GM18951 (cell line): ENCODE measurements at regions not wholly inside any gene's neighbourhood (a gene's known extent, or its start where the extent isn't known, plus 50 kb on each side); places are given as distances from the start of the nearest gene placed in this dataset.

Experiments used
- POLR2A ChIP-seq: IDR thresholded peaks from 4 replicates; pipeline ENCODE4 v1.6.1; 2011; ENCODE audit warnings: mild to moderate bottlenecking; ENCODE audit not compliant: insufficient read length, insufficient read depth; ENCODE audit errors: extremely low read depth
- in situ Hi-C: fragments of 300-500 bp; cut with MboI; formaldehyde crosslinking; loops from one replicate; pipeline ENCODE4 v1.12.0; 2022; ENCODE audit warnings: low sequenced_read_pairs, mixed read lengths, inconsistent platforms; ENCODE audit not compliant: unreplicated experiment

- TF ChIP-seq POLR2A, result no peak
- in situ Hi-C loops, result loop anchor here (25.0 kb wide), 2 partner anchors 263 to 763 kb away; partner anchors contain the start of gene SEMA6D
These were observed 145.4 kb upstream of the SLC24A5 start for GRCh38 chr15:47975427-47975826.

GRCh38 chr15:47983533-47983932, 137.3 kb upstream of the SLC24A5 start:
- no peak for TF ChIP-seq POLR2A
- in situ Hi-C loops, result loop anchor here (25.0 kb wide), 2 partner anchors 271 to 771 kb away; partner anchors contain the start of gene SEMA6D

- in situ Hi-C loops, result loop anchor here (25.0 kb wide), 2 partner anchors 273 to 773 kb away; partner anchors contain the start of gene SEMA6D
- no peak for TF ChIP-seq POLR2A
These were observed 135.2 kb upstream of the SLC24A5 start for GRCh38 chr15:47985568-47985967.

GRCh38 chr15:47987461-47987860, 133.3 kb upstream of the SLC24A5 start:
- in situ Hi-C loops, result loop anchor here (25.0 kb wide), 2 partner anchors 275 to 775 kb away; partner anchors contain the start of gene SEMA6D

GRCh38 chr15:47987908-47988532, 132.8 kb upstream of the SLC24A5 start:
- in situ Hi-C loops, result loop anchor here (25.0 kb wide), 2 partner anchors 276 to 776 kb away; partner anchors contain the start of gene SEMA6D

More at GRCh38 chr15:47987461-47987860, 133.3 kb upstream of the SLC24A5 start:
- no peak for TF ChIP-seq POLR2A

GRCh38 chr15:47988564-47988963, 132.2 kb upstream of the SLC24A5 start:
- TF ChIP-seq POLR2A, result no peak
- in situ Hi-C loops, result loop anchor here (25.0 kb wide), 2 partner anchors 276 to 776 kb away; partner anchors contain the start of gene SEMA6D

More at GRCh38 chr15:47987908-47988532, 132.8 kb upstream of the SLC24A5 start:
- no peak for TF ChIP-seq POLR2A

GRCh38 chr15:47990821-47991220, 130.0 kb upstream of the SLC24A5 start:
- in situ Hi-C loops, result loop anchor here (25.0 kb wide), 2 partner anchors 279 to 779 kb away; partner anchors contain the start of gene SEMA6D
- TF ChIP-seq POLR2A, result no peak

- TF ChIP-seq POLR2A, result no peak
- in situ Hi-C loops, result loop anchor here (25.0 kb wide), 2 partner anchors 279 to 779 kb away; partner anchors contain the start of gene SEMA6D
These were observed 129.4 kb upstream of the SLC24A5 start for GRCh38 chr15:47991357-47991756.

GRCh38 chr15:47993051-47993450, 127.7 kb upstream of the SLC24A5 start:
- TF ChIP-seq POLR2A, result no peak
- in situ Hi-C loops, result loop anchor here (25.0 kb wide), 2 partner anchors 281 to 781 kb away; partner anchors contain the start of gene SEMA6D

- no peak for TF ChIP-seq POLR2A
- in situ Hi-C loops, result loop anchor here (25.0 kb wide), 2 partner anchors 285 to 785 kb away; partner anchors contain the start of gene SEMA6D
These were observed 123.4 kb upstream of the SLC24A5 start for GRCh38 chr15:47997195-47998080.

- no peak for TF ChIP-seq POLR2A
- in situ Hi-C loops, result loop anchor here (25.0 kb wide), 2 partner anchors 286 to 786 kb away; partner anchors contain the start of gene SEMA6D
These were observed 122.2 kb upstream of the SLC24A5 start for GRCh38 chr15:47998619-47999019.

- no peak for TF ChIP-seq POLR2A
- in situ Hi-C loops, result no loop called here
These were observed 119.3 kb upstream of the SLC24A5 start for GRCh38 chr15:48001393-48002039.
